ENCODE measurements at regions not wholly inside any gene's neighbourhood (a gene's known extent, or its start where the extent isn't known, plus 50 kb on each side); places are given as distances from the start of the nearest gene placed in this dataset.

GRCh38 chr7:9876053-9876452 lies 1097.6 kb upstream of the PHF14 start:
- Histone ChIP-seq H3K79me2 (ENCODE audit: insufficient read depth, low read length) (no peaks in the 10 kb centered on the region), H3K4me3 (replicated peaks in 1 of 2; ENCODE audit: low read depth in 1 of 2, low read length in 2 of 2) (no peak overlapping the region), H4K20me1 (ENCODE audit: insufficient read depth) (no peaks in the 10 kb centered on the region), H3K4me2 (ENCODE audit: low read length) (no peak overlapping the region), H3K4me1 (ENCODE audit: control insufficient read depth in 1 of 2, insufficient read depth in 2 of 2, low read length in 2 of 2) (no peaks in the 10 kb centered on the region), H3K27ac (ENCODE audit: low read depth, low read length) (no peak overlapping the region), H3K27me3 (ENCODE audit: insufficient read depth, low read length) (no peaks in the 10 kb centered on the region), H2AFZ (ENCODE audit: low read depth, low read length, poor library complexity, severe bottlenecking) (no peak overlapping the region), H3K9ac (ENCODE audit: low read length) (no peak overlapping the region), H3K36me3 (ENCODE audit: control insufficient read depth in 1 of 2, insufficient read depth in 2 of 2, low read length in 2 of 2) (no peaks in the 10 kb centered on the region), H3K9me2 (ENCODE audit: insufficient read depth) (no peaks in the 10 kb centered on the region), H3K9me3 (ENCODE audit: control insufficient read depth in 1 of 2, insufficient read depth in 1 of 2, low read depth in 1 of 2, low read length in 2 of 2) (peaks cover 0 to 4% of the 10 kb centered on the region in 2 experiments; a peak in 1 of 4 replicates)
- BruUV-seq (replicated peaks): no TSS peak
- intact Hi-C loops (cut with micrococcal nuclease): no loop called here
- no peak for DNase-seq (ENCODE audit: low read depth, low spot score)
- ChIA-PET RAD21 (ENCODE audit: low non-redundant PET in 1 of 2, low total read pairs in 2 of 2, uncharacterized antibody in 2 of 2, unreplicated experiment in 2 of 2) (no interaction called here), POLR2A (no interaction called here), CTCF (no interaction called here)
- no peak for TF ChIP-seq ZBTB33 (IDR thresholded peaks at IDR 0.05; ENCODE audit: extremely low read depth, insufficient replicate concordance, low read length)
- no peak for TF ChIP-seq MAX (IDR thresholded peaks at IDR 0.05)
- no peak for TF ChIP-seq SP1 (IDR thresholded peaks at IDR 0.05; ENCODE audit: low read depth)
- no peak for TF ChIP-seq ZNF274 (IDR thresholded peaks at IDR 0.05; ENCODE audit: low read depth, low read length)
- no peak for TF ChIP-seq REST (IDR thresholded peaks at IDR 0.05; ENCODE audit: low read depth)
- no peak for TF ChIP-seq ELF1 (IDR thresholded peaks at IDR 0.05; ENCODE audit: borderline replicate concordance, low read depth)
- no peak for TF ChIP-seq JUND (IDR thresholded peaks at IDR 0.05)
- no peak for TF ChIP-seq POLR2AphosphoS5 (IDR thresholded peaks at IDR 0.05; ENCODE audit: low read depth, low read length)
- no peak for TF ChIP-seq CEBPB (IDR thresholded peaks at IDR 0.05; ENCODE audit: low read depth)
- no peak for TF ChIP-seq CBX3 (IDR thresholded peaks at IDR 0.05; ENCODE audit: low read depth)
- TF ChIP-seq SIN3A (IDR thresholded peaks at IDR 0.05; ENCODE audit: low read depth): no peak
- no peak for TF ChIP-seq EGR1 (IDR thresholded peaks at IDR 0.05; ENCODE audit: low read depth)
- ATAC-seq: no peak
